Cerebellar cortex (tissue), 1 donor: ENCODE measurements at regions not wholly inside any gene's neighbourhood (a gene's known extent, or its start where the extent isn't known, plus 50 kb on each side); places are given as distances from the start of the nearest gene placed in this dataset.
"Not testable (repeated sequence)": the region's sequence is repeated elsewhere in the genome, so short reads cannot be mapped to it uniquely, and the experiment has no call there.

Experiments used
- DNase-seq: peaks from one replicate; pipeline ENCODE4 v3.0.0-alpha.2; 2015; ENCODE audit warnings: low spot score

DNA sequence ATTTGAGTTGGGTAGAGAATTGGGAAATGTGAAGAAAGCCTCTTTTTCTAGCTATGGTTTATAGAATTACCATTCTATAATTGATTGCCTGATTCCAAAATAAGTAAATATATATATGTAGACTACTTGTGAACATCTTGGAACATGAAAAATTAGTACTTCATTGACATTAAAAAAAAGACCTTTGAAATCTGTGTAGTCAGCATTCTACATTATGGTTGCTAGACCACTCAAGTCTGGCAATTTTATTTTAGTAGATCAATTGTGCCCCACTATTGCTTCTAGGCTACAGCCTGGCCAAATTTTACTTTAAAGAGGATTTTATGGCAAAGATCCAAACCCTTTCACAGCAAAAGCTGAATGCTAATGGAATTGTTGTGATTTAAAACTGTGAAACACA is 279.8 kb downstream of the IKZF2 start:
- no peak for DNase-seq

DNA sequence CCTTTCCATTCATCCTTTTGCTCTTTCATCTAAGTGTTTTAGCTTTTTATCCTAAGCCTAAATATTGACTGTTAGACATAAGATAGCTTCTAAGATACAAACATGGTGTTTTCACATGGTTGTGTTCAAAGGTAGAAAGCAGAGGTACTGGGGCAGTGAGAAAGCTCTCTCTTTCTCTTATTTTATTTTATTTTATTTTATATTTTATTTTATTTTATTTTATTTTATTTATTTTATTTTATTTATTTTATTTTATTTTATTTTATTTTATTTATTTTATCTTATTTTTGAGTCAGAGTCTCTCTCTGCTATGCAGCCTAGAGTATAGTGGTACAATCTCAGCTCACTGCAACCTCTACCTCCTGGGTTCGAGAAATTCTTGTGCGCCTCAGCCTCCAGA is 287.2 kb downstream of the IKZF2 start:
- no peak for DNase-seq

DNA sequence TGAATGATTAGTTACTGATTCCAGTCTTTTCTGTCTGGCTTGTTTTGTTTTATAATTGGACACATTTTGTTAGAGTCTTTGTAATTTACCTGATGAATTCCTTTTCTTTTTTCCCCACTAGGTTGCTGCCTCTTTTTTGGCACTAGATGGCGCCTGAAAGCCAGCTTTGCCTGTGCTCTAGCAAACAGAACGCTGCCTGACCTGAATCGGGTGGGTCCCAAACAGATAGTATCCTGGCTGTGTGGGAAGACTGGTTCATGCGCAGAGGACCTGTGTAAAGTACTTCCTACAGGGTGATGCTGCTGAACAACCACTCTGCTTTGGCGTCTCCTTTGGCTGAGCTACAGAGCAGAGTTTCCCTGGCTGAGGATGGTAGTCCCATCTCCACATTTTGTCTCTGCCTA is 288.2 kb downstream of the IKZF2 start:
- peak; percentile 8 for DNase-seq

DNA sequence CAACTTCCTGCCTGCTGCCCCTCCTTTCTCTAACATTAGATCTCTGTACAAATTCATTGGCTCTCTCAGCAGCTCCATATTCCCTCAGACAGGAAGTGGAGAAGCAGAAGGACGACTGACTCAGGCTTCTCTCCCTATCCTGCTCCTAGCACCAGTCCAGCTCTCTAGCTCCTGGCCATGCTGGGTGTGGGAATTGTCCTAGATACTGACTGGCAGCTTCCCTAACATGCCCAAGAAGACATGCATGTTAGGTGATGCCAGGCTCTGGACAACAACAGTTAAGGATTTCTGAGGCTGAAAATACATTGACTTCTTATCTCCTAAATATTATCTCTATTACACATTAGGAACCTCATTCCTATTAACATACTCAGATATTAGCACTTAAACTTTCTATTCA is 292.9 kb downstream of the IKZF2 start:
- DNase-seq, result no peak

DNA sequence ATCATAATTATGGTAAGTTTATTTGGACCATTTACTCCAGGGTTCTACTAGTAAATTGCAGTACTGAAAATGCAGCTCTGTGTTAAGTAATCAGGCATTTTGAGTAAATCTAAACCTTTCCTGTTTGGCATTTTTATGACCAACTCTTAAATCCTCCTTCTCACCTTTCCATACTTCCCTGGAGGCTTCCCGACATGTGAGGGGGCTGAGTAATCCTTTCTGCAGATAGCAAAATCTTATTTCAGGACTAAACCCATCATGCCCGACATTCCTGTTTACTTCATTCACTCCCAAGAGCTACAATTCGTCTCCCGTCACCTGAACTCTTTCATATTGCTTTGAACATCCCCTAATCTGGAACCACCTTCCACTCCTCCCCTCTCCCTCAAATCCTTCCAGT is 296.6 kb downstream of the IKZF2 start:
- no peak for DNase-seq

DNA sequence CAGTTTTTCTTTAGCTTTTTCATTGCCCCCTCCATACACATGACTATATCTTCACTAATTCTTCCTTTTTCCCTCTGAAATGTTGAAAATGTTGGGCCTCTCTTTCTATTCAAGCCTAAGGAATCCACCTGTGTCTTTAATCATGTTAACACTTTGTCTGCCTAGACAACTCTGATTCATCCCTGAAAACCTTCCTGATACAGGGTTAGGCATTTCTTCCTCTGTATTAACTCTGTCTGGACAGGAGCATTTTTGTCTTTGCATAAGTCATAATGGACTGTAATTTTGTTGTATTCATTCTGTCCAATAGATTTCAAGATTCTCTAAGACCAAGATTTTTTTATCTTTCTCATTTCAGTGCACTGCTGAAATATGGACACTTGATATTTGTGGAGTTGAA is 297.3 kb downstream of the IKZF2 start:
- no peak for DNase-seq

DNA sequence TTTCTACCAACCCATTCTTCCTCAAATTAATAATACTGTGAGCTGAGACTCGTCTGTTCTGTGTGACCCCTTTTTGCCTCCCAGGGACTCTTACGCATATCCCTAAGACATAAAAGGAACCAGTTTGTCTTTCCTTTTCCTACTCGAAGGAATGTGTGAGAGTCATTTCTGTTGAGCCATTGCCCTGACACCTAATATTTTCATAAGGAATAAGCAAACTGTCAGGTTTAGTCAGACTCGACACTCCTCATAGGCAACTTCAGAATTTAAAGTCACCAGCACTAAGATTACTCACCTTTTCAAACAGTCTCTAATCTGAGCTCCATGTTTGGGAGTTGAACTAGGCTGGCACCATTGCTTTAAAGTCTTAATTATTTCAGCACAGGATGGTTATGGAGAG is 305.5 kb downstream of the IKZF2 start:
- DNase-seq, result no peak

DNA sequence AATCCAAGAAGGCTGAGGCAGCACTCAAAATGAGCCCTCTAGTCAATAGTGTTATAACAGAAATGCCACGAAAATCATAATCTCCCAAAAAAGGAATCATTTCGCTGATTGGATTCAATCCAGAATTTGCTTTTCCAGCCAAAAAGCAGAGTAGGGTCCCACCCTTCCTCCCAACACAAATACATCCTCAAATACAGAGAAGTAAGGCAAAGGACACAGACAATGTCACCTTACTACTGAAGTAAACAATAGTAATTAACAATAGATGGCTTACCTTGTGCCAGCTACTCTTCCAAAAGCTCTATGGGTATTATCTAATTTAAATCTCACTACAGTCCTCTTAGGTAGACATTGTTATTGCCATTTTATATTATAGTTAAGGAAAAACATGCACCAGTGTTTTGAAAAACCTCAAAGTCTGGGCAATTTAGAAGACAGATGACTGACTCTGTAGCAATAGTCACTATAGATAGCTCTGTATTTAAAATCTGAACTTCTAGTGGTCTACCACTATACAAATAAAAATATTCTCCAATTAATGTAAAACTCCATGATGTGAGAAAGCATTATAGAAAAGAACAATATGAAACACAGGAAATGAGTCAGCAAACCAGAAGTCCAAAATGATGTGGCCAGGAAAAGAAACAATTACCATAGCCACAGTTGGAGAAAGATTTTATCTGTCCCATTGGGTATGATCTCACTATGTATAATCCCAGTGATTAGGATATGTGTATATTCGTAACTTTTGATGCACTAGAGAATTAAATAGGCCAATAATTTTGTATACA is 305.0 kb upstream of the ERBB4 start:
- no peak for DNase-seq

DNA sequence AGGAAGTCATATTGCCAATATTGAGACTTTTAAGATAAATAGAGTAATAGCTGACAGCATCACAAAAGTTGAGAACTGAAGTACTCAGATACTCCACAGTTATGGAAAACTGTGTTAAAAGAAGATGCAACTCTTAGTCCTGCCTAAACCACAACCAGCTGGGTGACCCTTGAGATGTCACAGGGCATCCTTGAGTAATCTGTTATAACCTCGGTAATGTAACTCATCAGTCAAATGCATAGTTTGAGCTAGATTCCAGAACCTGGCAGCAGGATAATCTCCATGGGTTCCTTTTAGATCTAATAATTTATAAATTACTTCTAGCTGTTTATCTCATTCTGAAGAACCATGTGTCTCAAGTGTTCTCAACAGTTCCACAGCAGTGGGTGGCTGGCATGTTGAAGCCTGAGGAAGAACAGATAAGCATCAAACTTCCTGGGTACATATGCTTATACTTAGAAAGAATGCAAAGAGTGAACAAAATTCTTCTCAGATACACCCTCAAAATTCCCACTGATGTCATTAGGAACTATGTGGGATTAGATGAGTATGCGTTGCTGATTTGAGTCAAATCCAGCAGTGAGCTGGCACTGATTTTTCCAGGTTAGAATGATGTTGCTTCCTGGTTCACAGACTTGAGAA is 304.1 kb upstream of the ERBB4 start:
- DNase-seq, result no peak

DNA sequence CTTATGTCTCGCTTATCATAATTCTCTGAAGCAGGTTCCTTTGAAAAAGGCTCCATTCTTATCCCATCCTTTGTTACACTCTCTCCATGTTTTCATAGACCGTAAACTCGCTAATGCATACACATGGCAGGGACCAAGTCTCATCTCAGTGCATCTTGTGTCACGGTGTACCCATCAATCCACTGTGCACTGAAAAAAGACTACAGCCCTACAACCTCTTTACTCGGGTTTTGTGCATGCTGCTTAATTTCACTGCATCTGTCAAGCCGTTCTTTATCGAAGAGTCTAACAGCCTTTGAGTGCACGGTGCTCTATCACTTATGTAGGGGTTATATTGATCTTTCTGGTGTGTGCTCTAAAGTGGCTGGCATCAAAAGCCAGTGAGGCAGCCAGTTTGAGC is 302.9 kb upstream of the ERBB4 start:
- DNase-seq, result no peak

DNA sequence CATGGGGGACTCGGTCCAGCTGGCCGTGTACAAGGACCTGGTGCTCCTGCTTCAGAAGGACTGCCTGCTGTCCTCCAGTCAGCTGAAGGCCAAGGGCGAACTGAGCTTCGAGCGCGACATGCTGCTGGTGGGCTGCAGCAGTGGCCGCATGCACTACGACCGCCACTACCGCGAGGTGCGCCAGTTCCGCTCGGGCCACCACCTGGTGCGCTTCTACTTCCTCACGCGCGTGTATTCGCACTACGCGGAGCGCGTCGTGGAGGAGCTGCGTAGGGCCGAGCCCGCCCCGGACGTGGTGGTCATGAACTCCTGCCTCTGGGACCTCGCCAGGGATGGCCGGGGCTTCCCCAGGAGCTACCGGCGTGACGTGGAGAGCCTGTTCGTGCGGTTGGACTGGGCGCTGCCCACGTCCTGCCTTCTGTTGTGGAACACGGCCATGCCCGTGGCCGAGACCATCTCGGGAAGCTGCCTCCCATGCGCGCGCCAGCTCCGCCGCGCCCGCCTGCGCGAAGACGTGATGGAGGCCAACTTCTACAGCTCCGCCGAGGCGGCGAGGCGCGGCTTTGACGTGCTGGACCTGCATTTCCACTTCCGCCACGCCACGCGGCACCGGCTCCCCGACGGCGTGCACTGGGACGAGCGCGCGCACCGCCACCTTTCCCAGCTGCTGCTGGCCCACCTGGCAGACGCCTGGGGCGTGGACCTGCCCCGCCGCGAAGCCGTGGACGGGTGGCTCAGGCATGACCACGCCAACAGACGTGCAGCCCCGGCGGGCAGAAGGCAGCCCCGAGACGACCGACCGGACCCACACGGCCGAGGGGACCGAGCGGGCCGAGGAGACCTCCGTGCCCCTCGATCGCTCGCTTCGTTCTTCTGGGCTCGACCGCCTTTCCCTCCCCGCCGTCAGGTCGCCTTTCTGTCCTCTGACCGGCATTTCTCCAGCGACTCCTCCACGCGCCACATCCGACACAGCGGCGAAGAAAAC is 293.9 kb upstream of the ERBB4 start:
- no peak for DNase-seq

DNA sequence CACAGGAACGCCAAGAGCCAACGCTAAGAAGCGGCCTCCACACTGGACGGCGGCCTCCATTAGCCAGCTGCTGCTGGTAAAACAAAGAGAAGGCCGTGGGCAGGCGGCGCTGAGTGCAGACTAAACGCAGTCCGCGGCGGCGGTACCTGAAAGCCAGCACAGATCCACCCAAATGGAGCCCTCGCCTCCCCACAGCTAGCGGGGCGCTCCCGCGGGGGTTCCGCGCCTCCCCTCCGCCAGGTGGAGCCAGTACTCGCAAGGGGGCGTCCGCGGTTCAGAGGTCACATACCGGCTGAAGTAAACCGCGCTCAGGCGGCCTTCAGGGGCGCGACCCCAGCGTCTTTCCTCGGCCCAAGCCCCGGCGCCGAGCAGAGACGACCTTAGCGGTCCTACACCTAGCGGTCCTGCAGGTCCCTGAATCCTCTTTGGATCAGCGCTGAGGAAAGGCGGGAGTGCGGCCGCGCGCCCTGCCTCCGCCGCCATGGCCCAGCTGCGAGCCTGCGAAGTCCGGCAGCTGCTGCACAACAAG is 293.1 kb upstream of the ERBB4 start:
- no peak for DNase-seq

DNA sequence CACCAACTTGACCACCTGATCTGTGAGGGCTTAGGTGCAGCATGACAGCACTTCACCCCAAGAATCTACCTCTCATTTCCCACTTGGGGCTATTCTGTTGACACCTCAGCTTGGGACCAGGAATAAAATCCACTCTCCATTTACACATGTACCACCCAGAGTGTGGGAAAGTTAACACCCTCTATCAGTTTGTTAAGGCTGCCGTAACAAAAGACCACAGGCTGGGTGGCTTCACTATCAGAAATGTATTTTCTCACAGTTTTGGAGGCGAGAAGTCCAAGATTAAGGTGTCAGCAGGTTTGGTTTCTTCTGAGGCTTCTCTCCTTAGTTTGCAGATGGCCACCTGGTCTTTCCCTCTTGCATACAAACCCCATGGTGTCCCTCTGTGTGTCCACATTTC is 277.7 kb upstream of the ERBB4 start:
- DNase-seq, result no peak

DNA sequence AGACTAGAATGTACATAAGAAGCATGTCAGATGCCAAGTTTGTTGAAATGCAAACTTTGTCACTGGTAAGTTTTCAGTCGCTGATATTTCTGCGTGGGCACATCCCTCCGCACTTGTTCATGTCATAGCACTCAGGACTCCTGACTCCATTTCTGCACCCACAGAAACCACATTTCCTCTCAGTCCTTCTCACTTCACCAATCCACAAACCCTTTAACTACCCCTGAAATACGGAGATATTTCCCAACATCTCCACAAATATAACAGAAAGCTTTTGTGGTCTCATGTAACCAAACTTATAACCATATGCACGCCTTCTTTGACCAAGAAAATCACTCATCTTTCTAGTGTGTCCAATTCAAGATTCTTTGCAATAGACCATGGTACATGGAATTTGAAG is 276.9 kb upstream of the ERBB4 start:
- no peak for DNase-seq

DNA sequence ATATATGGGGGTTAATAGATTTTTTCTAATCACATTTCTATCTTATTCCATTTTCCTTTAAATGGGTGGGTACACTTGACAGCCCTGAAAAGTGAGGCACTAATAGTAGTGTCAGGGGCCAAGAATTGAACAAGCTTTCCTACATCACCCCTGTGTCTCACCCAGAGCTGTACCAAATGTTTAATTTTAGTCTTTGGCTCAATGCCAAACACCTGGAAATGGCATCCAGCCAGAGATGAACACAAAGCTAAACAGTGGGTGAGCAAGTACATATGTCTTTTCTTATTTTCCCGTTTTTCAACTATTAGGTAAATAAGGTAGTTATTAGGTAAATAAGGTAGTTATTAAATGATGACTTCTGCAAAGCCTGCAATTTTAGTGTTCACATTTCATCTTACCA is 276.3 kb upstream of the ERBB4 start:
- no peak for DNase-seq

DNA sequence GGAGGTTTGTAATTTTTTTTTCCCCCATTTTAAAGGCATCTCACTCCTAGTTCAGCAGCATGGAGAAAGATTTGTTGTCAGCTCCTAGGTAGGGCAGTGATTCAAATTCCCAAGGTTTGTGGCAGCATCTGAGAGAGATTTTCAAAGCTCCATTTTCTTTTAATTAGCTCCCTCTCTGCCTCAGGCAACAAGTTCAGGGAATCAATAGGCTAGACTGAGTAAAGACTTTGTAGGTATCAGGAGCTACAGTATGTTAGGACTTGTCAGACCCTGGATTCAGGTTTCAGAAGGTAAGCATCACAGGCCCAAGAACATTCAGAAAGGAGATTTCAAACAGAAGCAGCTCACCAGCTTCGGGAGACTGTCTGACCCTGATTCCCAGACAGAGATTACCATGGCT is 273.3 kb upstream of the ERBB4 start:
- no peak for DNase-seq

DNA sequence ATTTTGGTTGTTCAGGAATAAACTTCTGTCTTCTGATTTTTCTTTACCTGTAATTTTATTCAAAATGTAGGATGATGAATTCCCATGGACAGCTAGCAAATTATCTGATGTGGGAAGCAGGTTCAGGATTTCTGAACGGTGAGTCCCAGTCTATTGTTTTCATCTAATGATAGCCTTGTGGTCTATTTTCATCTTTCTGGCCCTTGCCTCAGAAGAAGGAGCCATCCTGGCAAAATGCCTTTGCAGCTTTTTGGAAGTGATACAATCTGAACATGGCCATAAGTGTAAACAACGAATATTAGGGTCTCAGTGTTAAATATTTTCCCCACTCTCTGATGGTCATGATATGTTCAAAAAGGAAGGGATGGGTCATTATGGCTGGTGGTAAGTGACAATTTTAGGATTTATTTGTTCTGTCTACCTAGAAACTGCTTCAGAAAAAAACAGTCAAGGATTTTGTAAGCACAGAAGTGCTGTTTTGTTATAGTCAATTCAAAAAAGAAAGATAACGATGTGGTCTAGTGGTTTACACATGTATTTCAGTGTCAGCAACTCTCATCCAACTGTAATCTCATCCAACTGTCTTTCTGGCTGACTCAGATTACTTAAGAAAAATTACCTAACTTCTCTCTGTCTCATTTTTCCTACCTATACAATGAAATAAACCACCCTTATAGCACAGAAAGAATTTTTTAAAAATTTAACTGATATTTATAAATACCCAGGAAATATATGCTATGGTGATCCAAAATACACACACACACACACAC is 272.6 kb upstream of the ERBB4 start:
- no peak for DNase-seq

DNA sequence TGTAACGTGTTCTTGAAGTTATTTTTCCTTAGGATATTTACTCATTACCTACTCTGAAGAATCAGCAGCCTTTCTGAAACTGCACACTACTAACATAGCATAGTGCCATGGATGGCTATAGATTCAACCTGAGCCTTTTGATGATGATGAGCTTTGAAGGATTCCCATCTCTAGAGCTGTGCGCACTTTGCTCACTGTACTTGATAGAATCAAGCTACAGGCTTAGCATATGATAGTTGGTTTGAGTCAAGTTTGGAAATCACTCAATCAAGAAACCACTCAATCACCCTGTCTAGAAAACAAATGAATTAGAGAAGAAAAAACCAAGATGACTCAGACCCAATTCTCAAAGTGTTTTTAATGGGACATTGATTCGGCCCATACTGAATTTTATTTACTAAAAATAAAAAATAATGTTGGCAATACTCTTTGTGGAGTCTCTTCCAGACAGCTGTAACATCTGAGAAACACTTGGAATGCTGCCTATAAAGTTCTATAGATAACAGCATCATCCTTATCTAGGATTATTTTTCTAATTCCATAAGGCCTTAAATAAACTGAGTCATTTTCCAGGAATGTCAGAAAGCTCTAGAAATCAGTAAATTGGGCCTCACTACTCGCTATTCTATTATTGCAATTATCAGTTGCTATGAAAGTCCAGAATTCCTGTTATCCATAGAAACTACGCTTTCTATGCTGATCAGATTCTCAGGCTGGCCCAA is 259.0 kb upstream of the ERBB4 start:
- no peak for DNase-seq

DNA sequence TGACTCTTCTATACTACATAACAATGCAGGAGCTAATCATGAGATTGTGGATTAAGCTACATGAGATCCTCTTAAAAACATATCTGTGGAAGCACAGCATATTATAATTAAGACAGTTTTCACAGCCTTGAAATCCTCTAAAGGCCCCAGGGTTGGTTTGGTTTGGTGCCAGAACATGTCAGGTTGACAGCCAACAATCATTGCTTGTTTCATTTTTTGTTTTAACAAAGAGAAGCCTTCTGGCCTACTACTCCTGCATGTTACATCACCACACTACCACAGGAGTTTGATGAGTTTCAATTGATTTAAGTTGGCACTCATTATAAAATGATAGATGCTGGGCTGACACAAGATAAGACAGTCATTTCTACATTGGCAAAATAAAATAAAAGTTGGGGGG is 255.9 kb upstream of the ERBB4 start:
- DNase-seq, result no peak

DNA sequence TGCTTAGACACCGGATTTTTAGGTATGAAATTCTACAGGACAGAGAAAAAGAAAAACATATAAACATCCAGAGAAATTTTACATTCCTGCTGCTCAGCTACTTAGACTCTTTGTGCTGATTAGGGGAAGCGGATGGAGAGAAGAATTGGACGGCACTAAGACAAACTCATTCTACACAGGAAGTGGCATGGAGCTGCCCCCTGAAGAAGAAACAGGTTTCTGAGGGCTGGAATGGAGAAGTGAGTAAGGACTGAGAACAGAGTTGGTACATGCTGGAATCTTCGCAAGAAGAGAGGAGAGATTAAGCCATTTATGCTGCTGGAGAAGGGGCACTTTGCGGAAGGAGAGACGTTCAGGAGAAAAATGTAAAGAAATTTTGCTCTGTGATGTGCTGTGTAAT is 253.0 kb upstream of the ERBB4 start:
- DNase-seq, result no peak

DNA sequence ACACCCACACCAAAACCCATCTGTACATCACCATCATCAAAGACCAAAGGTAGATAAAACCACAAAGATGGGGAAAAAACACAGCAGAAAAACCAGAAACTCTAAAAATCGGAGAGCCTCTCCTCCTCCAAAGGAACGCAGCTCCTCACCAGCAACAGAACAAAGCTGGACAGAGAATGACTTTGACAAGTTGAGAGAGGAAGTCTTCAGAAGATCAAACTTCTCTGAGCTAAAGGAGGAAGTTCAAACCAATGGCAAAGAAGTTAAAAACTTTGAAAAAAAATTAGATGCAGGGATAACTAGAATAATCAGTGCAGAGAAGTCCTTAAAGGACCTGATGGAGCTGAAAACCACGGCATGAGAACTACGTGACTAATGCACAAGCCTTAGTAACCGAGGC is 247.5 kb upstream of the ERBB4 start:
- DNase-seq, result not testable (repeated sequence)
